Sciatic nerve (tissue), 2 donors: ENCODE measurements at regions not wholly inside any gene's neighbourhood (a gene's known extent, or its start where the extent isn't known, plus 50 kb on each side); places are given as distances from the start of the nearest gene placed in this dataset.

Experiments used
- ATAC-seq: fragments of 200-7000 bp; cut with Tn5 transposase; one replicate; pipeline ENCODE4 v1.9.1; 2020; ENCODE audit warnings: mild to moderate bottlenecking, moderate library complexity
- DNase-seq: peaks from one replicate; pipeline ENCODE4 v3.0.0-alpha.2; 2020; ENCODE audit warnings: low spot score
- intact Hi-C: fragments of 100-400 bp; cut with DNase I; formaldehyde crosslinking; loops from one replicate; pipeline ENCODE4 v1.14.2; 2022
- donor health status: DM: no; HTN: no; CAD: no.
- donor health status: DM: no; HTN: no; CAD: no.

DNA sequence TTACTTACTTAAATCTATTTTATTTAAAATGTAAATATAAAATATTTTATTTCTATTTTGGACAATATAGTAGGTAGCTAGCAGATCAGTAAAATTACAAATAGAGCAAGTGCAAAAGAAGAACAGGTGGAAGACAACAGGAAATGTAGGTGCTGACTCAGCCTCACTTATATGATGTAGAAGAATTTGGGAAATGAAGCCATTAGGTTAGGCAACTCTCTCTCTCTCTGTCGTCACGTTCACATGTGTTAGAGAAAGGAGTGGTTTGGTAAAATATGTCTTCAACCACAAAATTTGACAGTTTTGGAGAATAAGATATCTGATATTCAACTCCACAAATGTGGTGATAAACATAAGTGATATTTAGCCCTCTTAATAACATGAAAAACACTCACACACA is 532.5 kb upstream of the KCNMB2 start:
- no peak for DNase-seq

GRCh38 chr3:178005961-178006360 is 530.3 kb upstream of the KCNMB2 start:
- ATAC-seq: no peak
- no peak for DNase-seq
- intact Hi-C loops: no loop called here

More for the DNA sequence above, 532.5 kb upstream of the KCNMB2 start:
- intact Hi-C loops: no loop called here
- no peak for ATAC-seq

DNA sequence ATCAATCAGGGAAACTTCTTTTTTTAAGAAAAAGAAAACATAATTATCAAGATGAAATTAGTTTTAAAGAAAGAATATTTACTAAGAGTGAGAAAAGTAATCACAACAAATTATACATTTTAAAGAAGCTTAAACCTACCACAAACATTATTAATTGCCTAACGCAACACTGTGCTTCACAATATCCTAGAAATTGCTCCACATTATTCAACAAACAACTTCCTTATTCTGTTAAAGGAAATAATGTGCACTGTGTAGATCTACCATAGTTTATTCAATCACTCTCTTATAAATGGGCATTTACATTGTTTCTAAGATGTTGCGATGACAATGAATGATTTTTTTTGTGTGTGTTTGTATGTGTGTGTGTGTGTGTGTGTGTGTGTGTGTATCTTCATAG is 525.9 kb upstream of the KCNMB2 start:
- ATAC-seq (no peak), DNase-seq (no peak)
- intact Hi-C loops: no loop called here

- no peak for ATAC-seq
- no peak for DNase-seq
- intact Hi-C loops: no loop called here
Measured at GRCh38 chr3:178019645-178020044, 516.6 kb upstream of the KCNMB2 start.

DNA sequence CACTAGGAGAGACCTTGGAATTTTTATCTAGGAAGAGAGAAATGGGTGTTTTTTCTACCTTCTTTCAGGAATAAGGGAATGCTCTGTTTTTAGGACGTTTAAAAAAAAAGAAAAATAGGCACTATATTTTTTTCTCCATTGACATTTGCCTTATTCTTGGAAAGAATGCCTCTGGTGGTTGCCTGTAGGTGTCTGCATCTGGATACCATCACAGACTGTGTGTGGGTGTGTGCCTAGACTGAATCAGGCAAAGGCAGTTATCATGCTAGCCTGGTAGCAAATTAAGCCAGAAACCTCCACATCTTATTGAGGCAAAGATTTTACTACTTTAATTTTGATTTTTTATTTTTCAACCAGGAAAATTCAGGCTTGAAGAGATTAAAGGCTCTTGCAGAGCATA is 513.6 kb upstream of the KCNMB2 start:
- DNase-seq (no peak), ATAC-seq (no peak)
- intact Hi-C loops: no loop called here

- intact Hi-C loops: no loop called here
- ATAC-seq (no peak), DNase-seq (no peak)
Measured at GRCh38 chr3:178028933-178029332, 507.3 kb upstream of the KCNMB2 start.

GRCh38 chr3:178036451-178037144 is 499.6 kb upstream of the KCNMB2 start:
- DNase-seq (no peak), ATAC-seq (no peak)
- intact Hi-C loops: no loop called here

DNA sequence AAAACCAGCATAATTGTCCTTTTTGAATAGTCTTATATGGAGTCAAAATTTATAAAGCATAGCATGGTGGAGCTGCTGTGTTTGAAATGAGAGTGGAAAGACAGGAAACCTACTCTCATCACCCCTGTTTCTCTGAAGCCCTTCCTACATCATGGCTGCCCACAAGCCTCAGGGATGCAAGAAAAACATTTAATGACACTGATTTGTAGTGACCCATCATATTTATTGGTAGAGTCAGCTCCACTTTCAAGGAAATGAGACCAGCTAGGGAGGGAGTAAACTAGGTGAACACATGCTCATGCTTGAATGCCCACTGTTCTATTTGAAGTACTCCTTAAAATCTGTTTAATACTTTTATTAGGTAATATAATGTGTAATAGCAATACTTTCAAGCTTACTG is 494.3 kb upstream of the KCNMB2 start:
- ATAC-seq (no peak), DNase-seq (no peak)
- intact Hi-C loops: no loop called here

GRCh38 chr3:178042376-178042775 is 493.9 kb upstream of the KCNMB2 start:
- intact Hi-C loops: no loop called here
- ATAC-seq (no peak), DNase-seq (no peak)

- DNase-seq: no peak
Measured at GRCh38 chr3:178043084-178043483, 493.2 kb upstream of the KCNMB2 start.

DNA sequence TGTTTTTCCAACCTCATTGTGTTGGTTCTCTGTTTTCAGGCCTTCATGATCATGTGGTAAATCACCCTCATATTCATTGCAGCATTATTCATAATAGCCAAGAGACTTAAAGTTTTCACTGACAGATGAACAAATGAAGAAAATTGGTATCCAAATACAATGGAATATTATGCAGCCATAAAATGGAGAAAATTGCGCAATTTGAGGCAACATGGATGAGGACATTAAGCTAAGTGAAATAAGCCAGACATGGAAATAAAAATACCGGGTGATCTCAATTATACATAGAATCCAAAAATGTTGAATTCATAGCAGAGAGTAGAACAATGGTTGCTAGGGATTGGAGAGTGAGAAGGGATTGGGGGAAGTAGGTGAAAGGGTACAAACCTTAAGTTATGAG is 491.9 kb upstream of the KCNMB2 start:
- DNase-seq (no peak), ATAC-seq (no peak)
- intact Hi-C loops: no loop called here

More at GRCh38 chr3:178043084-178043483, 493.2 kb upstream of the KCNMB2 start:
- ATAC-seq: no peak
- intact Hi-C loops: no loop called here

GRCh38 chr3:178047496-178047895 is 488.7 kb upstream of the KCNMB2 start:
- intact Hi-C loops: no loop called here
- ATAC-seq: no peak

GRCh38 chr3:178048768-178049167 is 487.5 kb upstream of the KCNMB2 start:
- no peak for ATAC-seq
- intact Hi-C loops: no loop called here

More at GRCh38 chr3:178047496-178047895, 488.7 kb upstream of the KCNMB2 start:
- no peak for DNase-seq

DNA sequence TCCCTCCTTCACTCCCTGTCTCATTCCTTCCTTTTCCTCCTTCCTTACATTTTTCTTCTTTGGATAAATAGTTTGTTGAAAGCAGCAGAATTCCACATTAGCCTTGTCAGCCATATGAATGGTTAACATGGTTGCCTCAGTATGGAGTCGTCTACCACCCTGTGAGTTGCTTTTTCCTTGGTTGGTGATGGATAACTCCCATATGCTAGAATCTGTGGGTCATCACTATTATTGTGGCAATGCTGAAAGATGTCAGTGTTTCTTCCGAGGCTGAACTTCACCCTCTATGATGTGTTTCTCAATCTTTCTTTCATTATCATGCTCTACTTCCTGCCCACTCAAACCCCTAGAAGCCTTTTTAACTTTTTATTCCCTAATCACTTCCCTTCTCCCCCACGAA is 481.8 kb upstream of the KCNMB2 start:
- no peak for DNase-seq
- intact Hi-C loops: no loop called here
- no peak for ATAC-seq

More at GRCh38 chr3:178048768-178049167, 487.5 kb upstream of the KCNMB2 start:
- DNase-seq: no peak

DNA sequence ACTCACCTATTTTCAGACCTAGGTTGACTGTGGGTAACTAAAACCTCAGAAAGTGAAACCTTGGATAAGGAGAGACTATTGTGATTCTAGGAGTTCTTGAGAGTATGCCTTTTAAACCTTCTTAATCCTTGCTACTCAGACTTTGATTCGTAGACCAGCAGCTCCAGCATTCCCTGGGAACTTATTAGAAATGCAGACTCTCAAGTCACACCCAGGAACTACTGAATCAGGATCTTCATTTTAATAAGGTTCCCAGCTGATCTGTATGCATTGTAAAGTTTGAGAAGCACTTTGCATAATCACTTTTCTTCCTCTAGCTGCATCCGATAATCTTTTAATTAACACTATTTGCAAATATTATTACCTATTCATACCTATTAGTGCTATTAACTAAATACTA is 480.3 kb upstream of the KCNMB2 start:
- DNase-seq (no peak), ATAC-seq (no peak)
- intact Hi-C loops: no loop called here

- intact Hi-C loops: no loop called here
- no peak for ATAC-seq
- no peak for DNase-seq
Measured at GRCh38 chr3:178056868-178057267, 479.4 kb upstream of the KCNMB2 start.

- no peak for ATAC-seq
- DNase-seq: no peak
- intact Hi-C loops: no loop called here
Measured at GRCh38 chr3:178058629-178059028, 477.6 kb upstream of the KCNMB2 start.

DNA sequence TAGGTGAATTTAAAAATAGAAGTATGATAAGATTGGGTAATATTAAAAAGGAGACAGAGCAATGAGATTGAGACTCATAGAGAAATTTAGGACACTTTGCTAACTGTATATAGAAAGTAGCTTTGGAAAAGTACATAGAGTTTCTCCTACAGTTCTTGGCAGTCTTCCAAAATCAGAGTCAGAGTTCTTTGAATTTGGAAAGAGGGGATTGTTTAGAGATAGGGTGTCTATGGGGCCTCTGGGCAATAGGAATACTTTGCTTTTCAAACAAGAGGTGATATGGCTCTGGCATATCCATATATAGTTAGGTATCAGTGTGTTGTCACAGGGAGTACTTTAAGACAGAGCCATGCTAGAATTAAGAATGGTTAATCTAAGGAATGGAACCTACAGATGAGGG is 477.1 kb upstream of the KCNMB2 start:
- DNase-seq (no peak), ATAC-seq (no peak)
- intact Hi-C loops: no loop called here

DNA sequence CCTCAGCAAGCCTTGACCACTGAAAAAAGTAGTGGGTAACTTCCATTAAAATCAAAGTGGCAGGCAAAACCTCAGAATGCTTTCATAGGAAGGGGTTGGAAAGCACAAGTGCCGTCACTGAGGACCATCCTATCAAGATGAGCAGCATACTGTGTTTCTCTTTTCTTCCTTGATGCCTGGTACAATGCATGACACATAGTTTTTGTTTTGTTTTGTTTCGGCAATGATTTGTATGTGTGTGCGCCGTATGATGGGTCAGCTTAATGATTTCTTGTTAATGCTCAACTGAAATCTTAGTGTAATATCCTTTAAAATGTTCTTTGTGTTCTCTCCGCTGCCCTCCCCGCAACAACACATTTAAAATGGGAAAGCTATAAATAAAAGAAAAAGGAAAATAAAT is 476.4 kb upstream of the KCNMB2 start:
- DNase-seq (no peak), ATAC-seq (no peak)
- intact Hi-C loops: no loop called here

- intact Hi-C loops: no loop called here
- ATAC-seq (peak; percentile 94), DNase-seq (no peak)
Measured at GRCh38 chr3:178060407-178060806, 475.8 kb upstream of the KCNMB2 start.

- ATAC-seq: no peak
- intact Hi-C loops: no loop called here
- no peak for DNase-seq
Measured at GRCh38 chr3:178062126-178062525, 474.1 kb upstream of the KCNMB2 start.
